Endothelial cell of umbilical vein (primary cell): ENCODE measurements at regions not wholly inside any gene's neighbourhood (a gene's known extent, or its start where the extent isn't known, plus 50 kb on each side); places are given as distances from the start of the nearest gene placed in this dataset.

Experiments
- BruUV-seq: library from RNA; stranded (reverse); fragments of 400-500 nt; replicated peaks from 2 replicates; lab custom pipeline; 2021; lab: Mats Ljungman, UMichigan
- CTCF ChIA-PET: fragments of 300-600, 350-600 bp; sonication (Branson Sonifier 250); formaldehyde crosslinking; loops from one replicate; lab custom pipeline; 2021; ENCODE audit warnings: antibody characterized with exemption, inconsistent platforms; lab: Charles Lee
- POLR2A ChIA-PET: fragments of 300-600, 350-600 bp; sonication (Branson Sonifier 250); formaldehyde crosslinking; loops from one replicate; lab custom pipeline; 2021; ENCODE audit warnings: antibody characterized with exemption, inconsistent platforms; lab: Charles Lee
- DNase-seq: peaks from one replicate; pipeline ENCODE4 v3.0.0-alpha.2; 2011; ENCODE audit warnings: low read depth, low spot score
- FAIRE-seq: peaks from 2 replicates; lab custom pipeline; 2011; peaks lifted over from hg19 to GRCh38; lab: Jason Lieb, UNC
- H2AFZ ChIP-seq: 2 replicates; pipeline ENCODE4 v1.6.0; 2012; ENCODE audit warnings: low read depth, low read length, control low read depth, inconsistent platforms
- H3K27ac ChIP-seq: 2 replicates; pipeline ENCODE4 v1.5.1; 2011; ENCODE audit warnings: low read depth, mild to moderate bottlenecking, control low read depth, low read length, moderate library complexity; ENCODE audit not compliant: insufficient read depth
- H3K27me3 ChIP-seq, 2 experiments: 2 replicates each; pipeline versions ENCODE4 v1.6.0 to v1.6.1; 2011; ENCODE audit warnings: low read length in 2 of 2, mixed read lengths in 1 of 2; ENCODE audit not compliant: control insufficient read depth in 2 of 2, insufficient read depth in 2 of 2
- H3K36me3 ChIP-seq, 2 experiments: 2 replicates in 1 of 2; 3 replicates in 1 of 2; pipeline ENCODE4 v1.5.1; 2011; ENCODE audit warnings: low read length in 2 of 2, mild to moderate bottlenecking in 1 of 2, moderate library complexity in 1 of 2; ENCODE audit not compliant: control insufficient read depth in 2 of 2, insufficient read depth in 2 of 2; ENCODE audit errors: extremely low read depth in 1 of 2
- H3K4me1 ChIP-seq: 3 replicates; pipeline ENCODE4 v1.5.1; 2011; ENCODE audit warnings: mild to moderate bottlenecking, low read length; ENCODE audit not compliant: control insufficient read depth, insufficient read depth; ENCODE audit errors: extremely low read depth
- H3K4me2 ChIP-seq: 2 replicates; pipeline ENCODE4 v1.6.1; 2011; ENCODE audit warnings: low read length, control low read depth, mixed read lengths; ENCODE audit not compliant: insufficient read depth
- H3K4me3 ChIP-seq, 3 experiments: fragments of 200-600 bp in 1 of 3; sonication (generic), shearing (Covaris generic) in 1 of 3; replicated peaks in 1 of 3; 2 replicates each; pipeline ENCODE4 v1.5.1; 2011 to 2016; ENCODE audit warnings: control low read depth in 3 of 3, low read length in 3 of 3, mild to moderate bottlenecking in 2 of 3, inconsistent platforms in 1 of 3, low read depth in 1 of 3, moderate library complexity in 1 of 3; ENCODE audit not compliant: insufficient read depth in 1 of 3
- H3K79me2 ChIP-seq: 2 replicates; pipeline ENCODE4 v1.6.0; 2012; ENCODE audit warnings: low read length, inconsistent platforms; ENCODE audit not compliant: control insufficient read depth, insufficient read depth
- H3K9ac ChIP-seq: replicated peaks from 2 replicates; pipeline ENCODE3; 2011; ENCODE audit warnings: low read length, control low read depth; ENCODE audit not compliant: insufficient read depth; ENCODE audit errors: extremely low read depth
- H3K9me1 ChIP-seq: replicated peaks from 3 replicates; pipeline ENCODE4 v1.6.0; 2011; ENCODE audit warnings: mild to moderate bottlenecking, low read length; ENCODE audit not compliant: control insufficient read depth, insufficient read depth; ENCODE audit errors: extremely low read depth
- H3K9me3 ChIP-seq: replicated peaks from 2 replicates; pipeline ENCODE4 v1.5.1; 2012; ENCODE audit warnings: low read length, inconsistent platforms; ENCODE audit not compliant: control insufficient read depth, insufficient read depth
- H4K20me1 ChIP-seq: replicated peaks from 2 replicates; pipeline ENCODE3; 2011; ENCODE audit warnings: mild to moderate bottlenecking, low read length; ENCODE audit not compliant: control insufficient read depth, insufficient read depth; ENCODE audit errors: extremely low read depth
- EZH2 ChIP-seq: IDR thresholded peaks from 2 replicates; pipeline ENCODE4 v1.6.1; 2012; ENCODE audit warnings: borderline replicate concordance, low read depth, mild to moderate bottlenecking, moderate library complexity, low read length, inconsistent platforms; ENCODE audit not compliant: severe bottlenecking
- FOS ChIP-seq: IDR thresholded peaks from 2 replicates; pipeline ENCODE4 v1.6.1; 2011; ENCODE audit warnings: mild to moderate bottlenecking, low read length, moderate library complexity, borderline replicate concordance; ENCODE audit not compliant: insufficient read depth
- GATA2 ChIP-seq: IDR thresholded peaks from 2 replicates; pipeline ENCODE4 v1.7.0; 2011; ENCODE audit warnings: low read depth, mild to moderate bottlenecking, moderate library complexity, mixed read lengths, low read length; ENCODE audit not compliant: insufficient read length, insufficient read depth
- JUN ChIP-seq: IDR thresholded peaks from 2 replicates; pipeline ENCODE4 v1.6.1; 2011; ENCODE audit warnings: borderline replicate concordance, low read depth; ENCODE audit not compliant: insufficient read length, insufficient read depth
- MYC ChIP-seq: IDR thresholded peaks from one replicate; pipeline ENCODE4 v1.6.1; 2011; ENCODE audit warnings: mild to moderate bottlenecking, low read depth, low read length
- POLR2A ChIP-seq: IDR thresholded peaks from 2 replicates; pipeline ENCODE4 v1.6.1; 2012; ENCODE audit warnings: low read depth, mild to moderate bottlenecking, control low read depth, low read length
- POLR2AphosphoS5 ChIP-seq: IDR thresholded peaks from 2 replicates; pipeline ENCODE4 v1.6.1; 2012; ENCODE audit warnings: low read depth, mild to moderate bottlenecking, control low read depth, low read length, moderate library complexity; ENCODE audit not compliant: insufficient read depth
- dilution Hi-C: fragments of 300-500 bp; cut with MboI; formaldehyde crosslinking; loops from one replicate; pipeline ENCODE4 v1.15.0; 2019; ENCODE audit warnings: low sequenced_read_pairs; ENCODE audit not compliant: extremely low pct_ligation_motif_present
- intact Hi-C: fragments of 100-400 bp; cut with micrococcal nuclease; formaldehyde crosslinking; loops from one replicate; pipeline ENCODE4 v1.10.0; 2022
- TF ChIP-seq, protein P1 (sequence below), 2 donors: IDR thresholded peaks; 1 replicate in 1 of 2; 2 replicates in 1 of 2; pipeline ENCODE4 v1.5.1; 2011; ENCODE audit warnings: low read length in 2 of 2, mild to moderate bottlenecking in 2 of 2, moderate library complexity in 2 of 2, control low read depth in 1 of 2, inconsistent platforms in 1 of 2, low read depth in 1 of 2; ENCODE audit not compliant: insufficient read depth in 1 of 2; ENCODE audit errors: extremely low read depth in 1 of 2
- TF ChIP-seq, protein P2 (sequence below): IDR thresholded peaks from 2 replicates; pipeline ENCODE4 v1.6.1; 2011; ENCODE audit not compliant: insufficient read depth, insufficient read length

DNA sequence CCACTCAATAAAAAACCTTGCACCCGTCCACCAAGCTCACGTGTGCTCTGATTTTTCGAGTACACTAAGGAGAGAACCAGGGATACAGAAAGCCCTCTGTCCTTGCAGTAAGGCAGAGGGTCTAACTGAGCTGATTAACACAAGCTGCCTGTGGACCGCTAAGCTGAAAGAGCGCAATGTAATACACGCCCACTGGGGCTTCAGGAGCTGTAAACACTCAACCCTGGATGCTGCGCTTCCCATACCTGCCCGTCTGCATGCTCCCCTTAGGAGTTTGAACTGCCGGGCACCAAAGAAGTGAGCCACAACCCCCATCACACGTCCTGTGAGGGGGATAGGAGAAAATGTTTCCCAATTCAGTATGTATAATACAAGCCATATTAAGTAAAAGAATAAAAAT is 664.8 kb downstream of the PCDH18 start:
- Histone ChIP-seq H3K4me2 (no peak overlapping the region), H3K9me3 (no peaks in the 10 kb centered on the region), H3K27ac (no peak overlapping the region), H4K20me1 (no peaks in the 10 kb centered on the region), H3K9me1 (no peaks in the 10 kb centered on the region), H3K79me2 (no peaks in the 10 kb centered on the region), H3K36me3 (no peaks in the 10 kb centered on the region), H3K4me1 (peaks cover 7% of the 10 kb centered on the region), H3K27me3 (no peaks in the 10 kb centered on the region), H3K9ac (no peak overlapping the region), H3K4me3 (no peak overlapping the region), H2AFZ (no peak overlapping the region)
- BruUV-seq: no TSS peak
- dilution Hi-C loops: no loop called here
- TF ChIP-seq FOS (no peak), POLR2AphosphoS5 (no peak), MYC (no peak), JUN (no peak), GATA2 (no peak), EZH2 (no peak), POLR2A (no peak)
- TF ChIP-seq, protein P1, sequence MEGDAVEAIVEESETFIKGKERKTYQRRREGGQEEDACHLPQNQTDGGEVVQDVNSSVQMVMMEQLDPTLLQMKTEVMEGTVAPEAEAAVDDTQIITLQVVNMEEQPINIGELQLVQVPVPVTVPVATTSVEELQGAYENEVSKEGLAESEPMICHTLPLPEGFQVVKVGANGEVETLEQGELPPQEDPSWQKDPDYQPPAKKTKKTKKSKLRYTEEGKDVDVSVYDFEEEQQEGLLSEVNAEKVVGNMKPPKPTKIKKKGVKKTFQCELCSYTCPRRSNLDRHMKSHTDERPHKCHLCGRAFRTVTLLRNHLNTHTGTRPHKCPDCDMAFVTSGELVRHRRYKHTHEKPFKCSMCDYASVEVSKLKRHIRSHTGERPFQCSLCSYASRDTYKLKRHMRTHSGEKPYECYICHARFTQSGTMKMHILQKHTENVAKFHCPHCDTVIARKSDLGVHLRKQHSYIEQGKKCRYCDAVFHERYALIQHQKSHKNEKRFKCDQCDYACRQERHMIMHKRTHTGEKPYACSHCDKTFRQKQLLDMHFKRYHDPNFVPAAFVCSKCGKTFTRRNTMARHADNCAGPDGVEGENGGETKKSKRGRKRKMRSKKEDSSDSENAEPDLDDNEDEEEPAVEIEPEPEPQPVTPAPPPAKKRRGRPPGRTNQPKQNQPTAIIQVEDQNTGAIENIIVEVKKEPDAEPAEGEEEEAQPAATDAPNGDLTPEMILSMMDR (IDR thresholded peaks at IDR 0.05; ENCODE audit: extremely low read depth in 1 of 2, insufficient read depth in 1 of 2, low read depth in 1 of 2, low read length in 2 of 2): no peak
- TF ChIP-seq, protein P2, sequence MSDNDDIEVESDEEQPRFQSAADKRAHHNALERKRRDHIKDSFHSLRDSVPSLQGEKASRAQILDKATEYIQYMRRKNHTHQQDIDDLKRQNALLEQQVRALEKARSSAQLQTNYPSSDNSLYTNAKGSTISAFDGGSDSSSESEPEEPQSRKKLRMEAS: no peak
- FAIRE-seq: no peak
- CTCF ChIA-PET: interaction anchor here (1.2 kb wide), 1 partner anchor 1932 kb away, joined by 4 read pairs; no protein-coding TSS in a partner anchor
- DNase-seq: no peak
- POLR2A ChIA-PET: no interaction called here
- intact Hi-C loops: loop anchor here (10.0 kb wide), 2 partner anchors 953 to 1493 kb away; no protein-coding TSS in a partner anchor
